ENCODE measurements at regions not wholly inside any gene's neighbourhood (a gene's known extent, or its start where the extent isn't known, plus 50 kb on each side); places are given as distances from the start of the nearest gene placed in this dataset.

- TF ChIP-seq CTCF (IDR thresholded peaks at IDR 0.05) (no peak), POLR2A (IDR thresholded peaks at IDR 0.05) (no peak)
Measured at GRCh38 chr6:23199541-23199940, 630.2 kb downstream of the HDGFL1 start.

Measured in right lobe of liver (tissue), 4 donors.